HEK293 (cell line): ENCODE measurements at regions not wholly inside any gene's neighbourhood (a gene's known extent, or its start where the extent isn't known, plus 50 kb on each side); places are given as distances from the start of the nearest gene placed in this dataset.

Experiments
- CTCF ChIP-seq: fragments of 450-650 bp; formaldehyde crosslinking; IDR thresholded peaks from 2 replicates; pipeline ENCODE4 v1.5.1; 2016; ENCODE audit warnings: missing biosample characterization, missing genetic modification characterization
- ZBTB26 ChIP-seq: fragments of 450-650 bp; formaldehyde crosslinking; optimal IDR thresholded peaks from 2 replicates; pipeline ENCODE3; 2016; ENCODE audit warnings: missing biosample characterization, mild to moderate bottlenecking, missing genetic modification characterization
- ZNF24 ChIP-seq: fragments of 450-650 bp; formaldehyde crosslinking; IDR thresholded peaks from 2 replicates; pipeline ENCODE4 v1.5.1; 2016; ENCODE audit warnings: missing biosample characterization, missing genetic modification characterization
- ZNF274 ChIP-seq, 2 experiments: fragments of 200-500 bp in 1 of 2; fragments of 450-650 bp in 1 of 2; sonication (Bioruptor generic) in 1 of 2; formaldehyde crosslinking in 1 of 2; IDR thresholded peaks; 2 replicates each; pipeline versions ENCODE4 v1.5.1 to v1.6.1; 2014 to 2016; ENCODE audit warnings: borderline replicate concordance in 1 of 2, inconsistent platforms in 1 of 2, low read length in 1 of 2, missing biosample characterization in 1 of 2, missing genetic modification characterization in 1 of 2

- TF ChIP-seq CTCF (no peak), ZBTB26 (tag by site-specific recombination) (no peak), ZNF24 (tag by site-specific recombination) (no peak), ZNF274 (IDR thresholded peaks at IDR 0.05; ENCODE audit: low read length) (no peak), ZNF274 (tag by site-specific recombination; IDR thresholded peaks at IDR 0.05; ENCODE audit: borderline replicate concordance) (no peak)
These were observed 1490.8 kb downstream of the BRINP3 start for GRCh38 chr1:188986745-188987417.
